ENCODE measurements at regions not wholly inside any gene's neighbourhood (a gene's known extent, or its start where the extent isn't known, plus 50 kb on each side); places are given as distances from the start of the nearest gene placed in this dataset.

DNA sequence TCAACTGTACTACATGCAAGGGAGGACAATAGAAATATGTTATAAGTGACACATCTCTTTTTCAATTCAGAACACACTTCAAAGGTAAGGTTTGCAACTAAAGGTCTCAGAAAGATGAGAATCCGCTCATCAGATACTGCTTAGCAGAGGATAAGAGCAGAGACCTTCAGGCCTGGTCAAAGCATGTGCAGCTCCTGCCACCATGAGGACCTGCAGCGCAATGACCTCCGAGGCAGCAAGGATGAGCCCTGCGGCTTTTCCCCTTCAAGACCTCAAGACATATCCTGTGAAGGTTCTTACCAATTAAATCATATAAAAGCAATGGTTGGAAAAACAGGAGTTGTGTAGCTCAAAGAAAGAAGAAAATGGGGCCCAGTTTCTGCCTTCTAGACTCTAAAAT, 135.8 kb downstream of the TRIM36 start:
- Histone ChIP-seq H3K27me3 (ENCODE audit: control insufficient read depth in 3 of 3, insufficient read depth in 3 of 3, low read length in 3 of 3) (no peaks in the 10 kb centered on the region), H3K9me3 (ENCODE audit: control insufficient read depth in 2 of 2, insufficient read depth in 1 of 2, low read depth in 1 of 2, low read length in 1 of 2) (peaks cover 0 to 14% of the 10 kb centered on the region in 2 donors), H3K36me3 (ENCODE audit: control insufficient read depth in 3 of 3, insufficient read depth in 2 of 3, low read depth in 1 of 3, low read length in 3 of 3) (no peaks in the 10 kb centered on the region), H3K4me1 (ENCODE audit: control insufficient read depth in 3 of 3, insufficient read depth in 2 of 3, low read depth in 1 of 3, low read length in 2 of 3) (no peaks in the 10 kb centered on the region), H3K4me3 (ENCODE audit: low read depth in 1 of 3, low read length in 3 of 3) (no peak overlapping the region), H3K27ac (ENCODE audit: low read depth in 1 of 3, low read length in 2 of 3) (no peak overlapping the region)
- no peak for FAIRE-seq
- WGBS, 3 donors = 61 to 69% (median 67%) methylated on average over 4 of the region's 4 CpGs
- DNase-seq = no peak

GRCh38 chr5:115028557-115028956, 141.2 kb downstream of the TRIM36 start:
- Histone ChIP-seq H3K27ac (ENCODE audit: low read depth in 1 of 3, low read length in 2 of 3) (no peak overlapping the region), H3K4me1 (ENCODE audit: control insufficient read depth in 3 of 3, insufficient read depth in 2 of 3, low read depth in 1 of 3, low read length in 2 of 3) (no peaks in the 10 kb centered on the region), H3K9me3 (ENCODE audit: control insufficient read depth in 2 of 2, insufficient read depth in 1 of 2, low read depth in 1 of 2, low read length in 1 of 2) (peaks cover 0 to 3% of the 10 kb centered on the region in 2 donors), H3K27me3 (ENCODE audit: control insufficient read depth in 3 of 3, insufficient read depth in 3 of 3, low read length in 3 of 3) (no peaks in the 10 kb centered on the region), H3K36me3 (ENCODE audit: control insufficient read depth in 3 of 3, insufficient read depth in 2 of 3, low read depth in 1 of 3, low read length in 3 of 3) (no peaks in the 10 kb centered on the region), H3K4me3 (ENCODE audit: low read depth in 1 of 3, low read length in 3 of 3) (no peak overlapping the region)
- DNase-seq (no peak), FAIRE-seq (no peak)
- WGBS, 3 donors = 62 to 69% (median 67%) methylated on average over 4 of the region's 4 CpGs

GRCh38 chr5:115024922-115025321, 144.8 kb downstream of the TRIM36 start:
- H3K27ac ChIP-seq (ENCODE audit: low read depth in 1 of 3, low read length in 2 of 3) = no peak overlapping the region
- FAIRE-seq (no peak), DNase-seq (no peak)
- WGBS, 3 donors = 45 to 67% (median 63%) methylated on average over 1 of the region's 1 CpG
- H3K27me3 ChIP-seq (ENCODE audit: control insufficient read depth in 3 of 3, insufficient read depth in 3 of 3, low read length in 3 of 3) = no peaks in the 10 kb centered on the region
- no peak overlapping the region for H3K4me3 ChIP-seq (ENCODE audit: low read depth in 1 of 3, low read length in 3 of 3)
- H3K9me3 ChIP-seq (ENCODE audit: control insufficient read depth in 2 of 2, insufficient read depth in 1 of 2, low read depth in 1 of 2, low read length in 1 of 2) = no peaks in the 10 kb centered on the region
- no peaks in the 10 kb centered on the region for H3K36me3 ChIP-seq (ENCODE audit: control insufficient read depth in 3 of 3, insufficient read depth in 2 of 3, low read depth in 1 of 3, low read length in 3 of 3)
- no peaks in the 10 kb centered on the region for H3K4me1 ChIP-seq (ENCODE audit: control insufficient read depth in 3 of 3, insufficient read depth in 2 of 3, low read depth in 1 of 3, low read length in 2 of 3)

DNA sequence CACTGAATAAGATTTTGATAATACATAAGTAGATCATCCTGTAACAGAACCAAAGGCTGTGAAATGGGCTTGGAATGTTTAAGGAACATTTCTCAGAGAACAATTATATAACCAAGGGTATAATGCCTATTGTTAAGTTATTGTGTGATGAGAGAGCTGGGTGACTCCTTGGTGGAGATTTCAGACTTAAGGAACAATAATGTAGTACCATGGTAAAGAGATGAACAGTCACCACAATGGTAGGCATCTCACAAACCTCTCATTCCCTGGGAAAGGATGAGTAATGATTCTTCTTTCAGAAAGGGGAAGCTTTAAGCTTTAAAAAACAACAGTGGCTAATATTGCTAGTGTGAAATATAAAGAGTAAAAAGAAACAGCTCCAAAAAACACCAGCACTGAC, 147.4 kb downstream of the TRIM36 start:
- H3K4me3 ChIP-seq (ENCODE audit: low read depth in 1 of 3, low read length in 3 of 3) = no peak overlapping the region
- H3K36me3 ChIP-seq (ENCODE audit: control insufficient read depth in 3 of 3, insufficient read depth in 2 of 3, low read depth in 1 of 3, low read length in 3 of 3) = no peaks in the 10 kb centered on the region
- no peak overlapping the region for H3K27ac ChIP-seq (ENCODE audit: low read depth in 1 of 3, low read length in 2 of 3)
- H3K4me1 ChIP-seq (ENCODE audit: control insufficient read depth in 3 of 3, insufficient read depth in 2 of 3, low read depth in 1 of 3, low read length in 2 of 3) = no peaks in the 10 kb centered on the region
- H3K9me3 ChIP-seq (ENCODE audit: control insufficient read depth in 2 of 2, insufficient read depth in 1 of 2, low read depth in 1 of 2, low read length in 1 of 2) = no peaks in the 10 kb centered on the region
- no peaks in the 10 kb centered on the region for H3K27me3 ChIP-seq (ENCODE audit: control insufficient read depth in 3 of 3, insufficient read depth in 3 of 3, low read length in 3 of 3)
- FAIRE-seq = no peak
- DNase-seq = no peak

DNA sequence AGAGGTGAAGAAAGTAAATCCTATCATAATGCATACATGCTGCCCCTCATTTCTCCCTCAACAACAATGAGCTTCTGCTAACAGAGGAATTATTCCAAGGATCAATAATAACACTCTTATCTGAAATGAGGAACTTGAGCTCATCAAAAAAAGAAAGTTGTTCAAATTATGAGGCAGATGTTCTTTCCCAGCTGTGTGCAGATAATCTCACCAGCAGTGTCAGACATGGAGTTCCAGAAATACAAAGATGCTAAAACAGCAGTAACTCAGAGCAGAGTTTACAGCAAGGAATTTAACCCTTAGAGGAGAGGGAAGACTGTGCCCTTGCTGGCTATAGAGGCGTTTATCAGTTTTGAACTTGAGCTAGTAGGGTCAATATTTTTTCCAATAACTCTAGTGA, 153.1 kb downstream of the TRIM36 start:
- H3K9me3 ChIP-seq (ENCODE audit: control insufficient read depth in 2 of 2, insufficient read depth in 1 of 2, low read depth in 1 of 2, low read length in 1 of 2) = no peaks in the 10 kb centered on the region
- 43 to 52% (median 47%) methylated on average over 1 of the region's 1 CpG for WGBS, 3 donors
- DNase-seq (no peak), FAIRE-seq (no peak)
- H3K4me1 ChIP-seq (ENCODE audit: control insufficient read depth in 3 of 3, insufficient read depth in 2 of 3, low read depth in 1 of 3, low read length in 2 of 3) = no peaks in the 10 kb centered on the region
- no peak overlapping the region for H3K4me3 ChIP-seq (ENCODE audit: low read depth in 1 of 3, low read length in 3 of 3)
- no peaks in the 10 kb centered on the region for H3K36me3 ChIP-seq (ENCODE audit: control insufficient read depth in 3 of 3, insufficient read depth in 2 of 3, low read depth in 1 of 3, low read length in 3 of 3)
- no peaks in the 10 kb centered on the region for H3K27me3 ChIP-seq (ENCODE audit: control insufficient read depth in 3 of 3, insufficient read depth in 3 of 3, low read length in 3 of 3)
- H3K27ac ChIP-seq (ENCODE audit: low read depth in 1 of 3, low read length in 2 of 3) = no peak overlapping the region

DNA sequence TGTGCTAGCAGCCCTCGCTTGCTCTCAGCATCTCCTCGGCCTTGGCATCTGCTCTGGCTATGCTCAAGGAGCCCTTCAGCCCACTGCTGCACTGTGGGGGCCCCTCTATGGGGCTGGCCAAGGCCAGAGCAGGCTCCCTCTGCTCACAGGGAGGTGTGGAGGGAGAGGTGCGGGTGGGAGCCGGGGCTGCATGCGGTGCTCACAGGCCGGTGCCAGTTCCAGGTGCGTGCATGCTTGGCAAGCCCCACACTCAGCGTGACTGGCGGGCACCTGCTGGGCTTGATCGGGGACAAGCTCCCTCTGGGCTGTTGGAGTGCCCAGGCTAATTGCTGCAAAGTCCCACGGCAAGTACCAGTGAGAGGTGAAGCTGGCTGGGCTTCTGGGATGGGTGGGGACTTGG, 170.5 kb downstream of the TRIM36 start:
- 86 to 94% (median 91%) methylated on average over 9 to 11 of the region's 11 CpGs for WGBS, 3 donors
- Histone ChIP-seq H3K4me1 (ENCODE audit: control insufficient read depth in 3 of 3, insufficient read depth in 2 of 3, low read depth in 1 of 3, low read length in 2 of 3) (no peaks in the 10 kb centered on the region), H3K4me3 (ENCODE audit: low read depth in 1 of 3, low read length in 3 of 3) (no peak overlapping the region), H3K27me3 (ENCODE audit: control insufficient read depth in 3 of 3, insufficient read depth in 3 of 3, low read length in 3 of 3) (no peaks in the 10 kb centered on the region), H3K27ac (ENCODE audit: low read depth in 1 of 3, low read length in 2 of 3) (no peak overlapping the region), H3K36me3 (ENCODE audit: control insufficient read depth in 3 of 3, insufficient read depth in 2 of 3, low read depth in 1 of 3, low read length in 3 of 3) (no peaks in the 10 kb centered on the region), H3K9me3 (ENCODE audit: control insufficient read depth in 2 of 2, insufficient read depth in 1 of 2, low read depth in 1 of 2, low read length in 1 of 2) (no peaks in the 10 kb centered on the region)
- DNase-seq (no peak), FAIRE-seq (no peak)

GRCh38 chr5:114989512-114989911, 180.2 kb downstream of the TRIM36 start:
- no peak for FAIRE-seq
- no peaks in the 10 kb centered on the region for H3K27me3 ChIP-seq (ENCODE audit: control insufficient read depth in 3 of 3, insufficient read depth in 3 of 3, low read length in 3 of 3)
- WGBS, 3 donors = 64 to 82% (median 68%) methylated on average over 3 to 10 of the region's 10 CpGs
- H3K9me3 ChIP-seq (ENCODE audit: control insufficient read depth in 2 of 2, insufficient read depth in 1 of 2, low read depth in 1 of 2, low read length in 1 of 2) = peaks cover 0 to 4% of the 10 kb centered on the region in 2 donors
- H3K4me3 ChIP-seq (ENCODE audit: low read depth in 1 of 3, low read length in 3 of 3) = no peak overlapping the region
- no peaks in the 10 kb centered on the region for H3K36me3 ChIP-seq (ENCODE audit: control insufficient read depth in 3 of 3, insufficient read depth in 2 of 3, low read depth in 1 of 3, low read length in 3 of 3)
- H3K27ac ChIP-seq (ENCODE audit: low read depth in 1 of 3, low read length in 2 of 3) = no peak overlapping the region
- no peak for DNase-seq
- no peaks in the 10 kb centered on the region for H3K4me1 ChIP-seq (ENCODE audit: control insufficient read depth in 3 of 3, insufficient read depth in 2 of 3, low read depth in 1 of 3, low read length in 2 of 3)

GRCh38 chr5:114988096-114988495, 181.6 kb downstream of the TRIM36 start:
- H3K9me3 ChIP-seq (ENCODE audit: control insufficient read depth in 2 of 2, insufficient read depth in 1 of 2, low read depth in 1 of 2, low read length in 1 of 2) = peaks cover 0 to 4% of the 10 kb centered on the region in 2 donors
- H3K27me3 ChIP-seq (ENCODE audit: control insufficient read depth in 3 of 3, insufficient read depth in 3 of 3, low read length in 3 of 3) = no peaks in the 10 kb centered on the region
- DNase-seq = no peak
- WGBS, 3 donors = 58 to 66% (median 64%) methylated on average over 2 of the region's 2 CpGs
- H3K27ac ChIP-seq (ENCODE audit: low read depth in 1 of 3, low read length in 2 of 3) = no peak overlapping the region
- no peaks in the 10 kb centered on the region for H3K4me1 ChIP-seq (ENCODE audit: control insufficient read depth in 3 of 3, insufficient read depth in 2 of 3, low read depth in 1 of 3, low read length in 2 of 3)
- H3K36me3 ChIP-seq (ENCODE audit: control insufficient read depth in 3 of 3, insufficient read depth in 2 of 3, low read depth in 1 of 3, low read length in 3 of 3) = no peaks in the 10 kb centered on the region
- FAIRE-seq = no peak
- no peak overlapping the region for H3K4me3 ChIP-seq (ENCODE audit: low read depth in 1 of 3, low read length in 3 of 3)

- 88 to 93% (median 88%) methylated on average over 2 of the region's 2 CpGs for WGBS, 3 donors
- H3K36me3 ChIP-seq (ENCODE audit: control insufficient read depth in 3 of 3, insufficient read depth in 2 of 3, low read depth in 1 of 3, low read length in 3 of 3) = no peaks in the 10 kb centered on the region
- no peak overlapping the region for H3K4me3 ChIP-seq (ENCODE audit: low read depth in 1 of 3, low read length in 3 of 3)
- DNase-seq = no peak
- H3K4me1 ChIP-seq (ENCODE audit: control insufficient read depth in 3 of 3, insufficient read depth in 2 of 3, low read depth in 1 of 3, low read length in 2 of 3) = no peaks in the 10 kb centered on the region
- H3K27me3 ChIP-seq (ENCODE audit: control insufficient read depth in 3 of 3, insufficient read depth in 3 of 3, low read length in 3 of 3) = no peaks in the 10 kb centered on the region
- FAIRE-seq = no peak
- no peak overlapping the region for H3K27ac ChIP-seq (ENCODE audit: low read depth in 1 of 3, low read length in 2 of 3)
- H3K9me3 ChIP-seq (ENCODE audit: control insufficient read depth in 2 of 2, insufficient read depth in 1 of 2, low read depth in 1 of 2, low read length in 1 of 2) = peaks cover 0 to 7% of the 10 kb centered on the region in 2 donors
These were observed 184.9 kb downstream of the TRIM36 start for GRCh38 chr5:114984796-114985195.

Data from small intestine (tissue), 7 donors.